Panc1 (cell line): ENCODE measurements at regions not wholly inside any gene's neighbourhood (a gene's known extent, or its start where the extent isn't known, plus 50 kb on each side); places are given as distances from the start of the nearest gene placed in this dataset.

ENCODE experiments used
- ATAC-seq: fragments of 200-7000 bp; cut with Tn5 transposase; 2 replicates; pipeline ENCODE4 v1.9.1; 2020; ENCODE audit warnings: mild to moderate bottlenecking, moderate library complexity
- BruUV-seq: library from RNA; stranded (reverse); fragments of 400-500 nt; replicated peaks from 2 replicates; lab custom pipeline; 2021; lab: Mats Ljungman, UMichigan
- CTCF ChIA-PET: fragments of 300-600 bp; sonication (Branson Sonifier 250); formaldehyde crosslinking; loops from one replicate; lab custom pipeline; 2022; ENCODE audit warnings: antibody characterized with exemption; lab: Charles Lee
- POLR2A ChIA-PET: fragments of 300-600 bp; sonication (Branson Sonifier 250); formaldehyde crosslinking; loops from one replicate; lab custom pipeline; 2022; ENCODE audit warnings: antibody characterized with exemption; lab: Charles Lee
- DNase-seq: peaks from one replicate; pipeline ENCODE4 v3.0.0-alpha.2; 2010; ENCODE audit warnings: low read depth, low spot score
- H3K27ac ChIP-seq: 2 replicates; pipeline ENCODE4 v1.5.1; 2011; ENCODE audit warnings: mild to moderate bottlenecking, low read length, inconsistent platforms
- H3K27me3 ChIP-seq: fragments of 200-500 bp; sonication (Bioruptor generic); 2 replicates; pipeline ENCODE4 v1.6.0; 2014; ENCODE audit warnings: low read length, inconsistent platforms; ENCODE audit not compliant: control insufficient read depth, insufficient read depth
- H3K36me3 ChIP-seq: fragments of 200-500 bp; sonication (Bioruptor generic); 2 replicates; pipeline ENCODE4 v1.5.1; 2014; ENCODE audit warnings: inconsistent platforms, mild to moderate bottlenecking, low read length, moderate library complexity; ENCODE audit not compliant: control insufficient read depth, insufficient read depth
- H3K4me1 ChIP-seq: 2 replicates; pipeline ENCODE4 v1.5.1; 2011; ENCODE audit warnings: inconsistent platforms, mild to moderate bottlenecking, low read length, moderate library complexity; ENCODE audit not compliant: control insufficient read depth, insufficient read depth
- H3K4me3 ChIP-seq, 2 experiments: 2 replicates each; pipeline ENCODE4 v1.5.1; 2011 to 2012; ENCODE audit warnings: low read depth in 2 of 2, low read length in 2 of 2, mild to moderate bottlenecking in 2 of 2, inconsistent platforms in 1 of 2, moderate library complexity in 1 of 2
- H3K9me3 ChIP-seq: fragments of 200-500 bp; sonication (Bioruptor generic); 2 replicates; pipeline ENCODE4 v1.5.1; 2014; ENCODE audit warnings: low read depth, mild to moderate bottlenecking, inconsistent platforms, low read length, moderate library complexity; ENCODE audit not compliant: control insufficient read depth, insufficient read depth
- CTCF ChIP-seq: fragments of 450-650 bp; IDR thresholded peaks from 2 replicates; pipeline ENCODE4 v1.5.1; 2017; ENCODE audit warnings: mild to moderate bottlenecking
- POLR2AphosphoS5 ChIP-seq: IDR thresholded peaks from 2 replicates; pipeline ENCODE4 v1.6.1; 2012; ENCODE audit warnings: mild to moderate bottlenecking, low read depth, low read length, moderate library complexity
- SIN3A ChIP-seq: IDR thresholded peaks from 2 replicates; pipeline ENCODE4 v1.6.1; 2012; ENCODE audit warnings: low read depth, mild to moderate bottlenecking, low read length, moderate library complexity, borderline replicate concordance; ENCODE audit not compliant: insufficient read depth
- TCF7L2 ChIP-seq: IDR thresholded peaks from 2 replicates; pipeline ENCODE4 v1.6.1; 2011; ENCODE audit warnings: mild to moderate bottlenecking, low read depth, low read length, inconsistent platforms
- in situ Hi-C: cut with HindIII; loops from 2 replicates; pipeline ENCODE4 v1.10.0; 2016; ENCODE audit warnings: low sequenced_read_pairs, low pct_unique_long_range_greater_than_20kb
- intact Hi-C: fragments of 100-400 bp; cut with micrococcal nuclease; formaldehyde crosslinking; loops from one replicate; pipeline ENCODE4 v1.10.0; 2022; ENCODE audit not compliant: unreplicated experiment
- TF ChIP-seq, protein P1 (sequence below), 2 experiments: IDR thresholded peaks; 2 replicates each; pipeline ENCODE4 v1.6.1; 2011 to 2012; ENCODE audit warnings: low read depth in 2 of 2, control low read depth in 1 of 2, low read length in 1 of 2, mild to moderate bottlenecking in 1 of 2, moderate library complexity in 1 of 2; ENCODE audit not compliant: insufficient read depth in 1 of 2

GRCh38 chr10:89091496-89091895, 100.9 kb downstream of the FAS start:
- Histone ChIP-seq H3K36me3 (no peaks in the 10 kb centered on the region), H3K4me3 (no peak overlapping the region), H3K27me3 (no peaks in the 10 kb centered on the region; the same call in 1 of the 2 replicates), H3K9me3 (no peaks in the 10 kb centered on the region), H3K4me1 (no peaks in the 10 kb centered on the region), H3K27ac (no peak overlapping the region)
- in situ Hi-C loops (no loop called here), intact Hi-C loops (no loop called here)
- no peak for TF ChIP-seq TCF7L2
- TF ChIP-seq, protein P1, sequence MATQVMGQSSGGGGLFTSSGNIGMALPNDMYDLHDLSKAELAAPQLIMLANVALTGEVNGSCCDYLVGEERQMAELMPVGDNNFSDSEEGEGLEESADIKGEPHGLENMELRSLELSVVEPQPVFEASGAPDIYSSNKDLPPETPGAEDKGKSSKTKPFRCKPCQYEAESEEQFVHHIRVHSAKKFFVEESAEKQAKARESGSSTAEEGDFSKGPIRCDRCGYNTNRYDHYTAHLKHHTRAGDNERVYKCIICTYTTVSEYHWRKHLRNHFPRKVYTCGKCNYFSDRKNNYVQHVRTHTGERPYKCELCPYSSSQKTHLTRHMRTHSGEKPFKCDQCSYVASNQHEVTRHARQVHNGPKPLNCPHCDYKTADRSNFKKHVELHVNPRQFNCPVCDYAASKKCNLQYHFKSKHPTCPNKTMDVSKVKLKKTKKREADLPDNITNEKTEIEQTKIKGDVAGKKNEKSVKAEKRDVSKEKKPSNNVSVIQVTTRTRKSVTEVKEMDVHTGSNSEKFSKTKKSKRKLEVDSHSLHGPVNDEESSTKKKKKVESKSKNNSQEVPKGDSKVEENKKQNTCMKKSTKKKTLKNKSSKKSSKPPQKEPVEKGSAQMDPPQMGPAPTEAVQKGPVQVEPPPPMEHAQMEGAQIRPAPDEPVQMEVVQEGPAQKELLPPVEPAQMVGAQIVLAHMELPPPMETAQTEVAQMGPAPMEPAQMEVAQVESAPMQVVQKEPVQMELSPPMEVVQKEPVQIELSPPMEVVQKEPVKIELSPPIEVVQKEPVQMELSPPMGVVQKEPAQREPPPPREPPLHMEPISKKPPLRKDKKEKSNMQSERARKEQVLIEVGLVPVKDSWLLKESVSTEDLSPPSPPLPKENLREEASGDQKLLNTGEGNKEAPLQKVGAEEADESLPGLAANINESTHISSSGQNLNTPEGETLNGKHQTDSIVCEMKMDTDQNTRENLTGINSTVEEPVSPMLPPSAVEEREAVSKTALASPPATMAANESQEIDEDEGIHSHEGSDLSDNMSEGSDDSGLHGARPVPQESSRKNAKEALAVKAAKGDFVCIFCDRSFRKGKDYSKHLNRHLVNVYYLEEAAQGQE (IDR thresholded peaks at IDR 0.05; ENCODE audit: insufficient read depth in 1 of 2, low read depth in 2 of 2, low read length in 1 of 2) = no peak
- TF ChIP-seq SIN3A = no peak
- TF ChIP-seq CTCF = no peak
- TF ChIP-seq POLR2AphosphoS5 = no peak
- ATAC-seq = no peak
- POLR2A ChIA-PET = interaction anchor here (0.6 kb wide), 1 partner anchor 1086 kb away, joined by 3 read pairs; no protein-coding TSS in a partner anchor
- CTCF ChIA-PET = no interaction called here
- no peak for DNase-seq
- BruUV-seq = no TSS peak

DNA sequence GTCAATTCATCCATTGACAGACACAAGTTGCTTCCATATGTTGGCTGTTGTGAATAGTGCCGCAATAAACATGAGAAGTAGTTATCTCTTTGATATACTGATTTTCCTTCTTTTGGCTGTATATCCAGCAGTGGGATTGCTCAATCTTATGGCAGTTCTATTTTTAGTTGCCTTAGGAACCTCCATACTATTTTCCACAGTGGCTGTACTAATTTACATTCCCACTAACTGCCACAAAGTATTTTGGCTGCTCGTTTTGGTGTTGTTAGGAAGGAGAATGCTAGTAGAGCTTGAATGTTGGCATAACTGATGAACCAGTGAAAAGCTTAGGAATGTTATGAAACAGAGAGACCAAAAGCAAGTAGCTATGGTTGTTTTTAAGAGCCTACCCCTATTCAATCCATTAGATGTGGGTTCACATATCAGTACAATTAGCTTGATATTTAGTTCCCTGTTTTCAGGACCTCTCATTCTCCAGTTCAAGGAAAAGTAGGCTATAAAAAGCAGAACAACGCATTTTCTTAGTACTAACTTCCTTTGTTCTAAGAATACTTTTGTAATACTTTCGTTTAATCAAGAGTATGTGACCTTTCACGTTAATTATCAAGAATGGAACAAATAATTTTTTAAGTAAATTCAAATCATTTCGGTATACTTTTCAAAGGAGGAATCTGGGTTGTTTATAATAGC, 100.3 kb downstream of the FAS start:
- no peak overlapping the region for H3K27ac ChIP-seq
- no peaks in the 10 kb centered on the region; the same call in 1 of the 2 replicates for H3K27me3 ChIP-seq
- ChIA-PET CTCF (no interaction called here), POLR2A (no interaction called here)
- no peaks in the 10 kb centered on the region for H3K4me1 ChIP-seq
- in situ Hi-C loops = no loop called here
- no peak overlapping the region for H3K4me3 ChIP-seq
- BruUV-seq = no TSS peak
- H3K9me3 ChIP-seq = no peaks in the 10 kb centered on the region
- H3K36me3 ChIP-seq = no peaks in the 10 kb centered on the region
- ATAC-seq (no peak), DNase-seq (no peak)
- intact Hi-C loops = no loop called here
- TF ChIP-seq, protein P1 (IDR thresholded peaks at IDR 0.05; ENCODE audit: insufficient read depth in 1 of 2, low read depth in 2 of 2, low read length in 1 of 2) = no peak
- TF ChIP-seq TCF7L2 (no peak), SIN3A (no peak), POLR2AphosphoS5 (no peak), CTCF (no peak)
